Kidney tubule cell (primary cell): ENCODE measurements at regions not wholly inside any gene's neighbourhood (a gene's known extent, or its start where the extent isn't known, plus 50 kb on each side); places are given as distances from the start of the nearest gene placed in this dataset.

Experiments used
- DNase-seq: peaks from one replicate; pipeline ENCODE4 v3.0.0-alpha.2; 2018; ENCODE audit warnings: low spot score

DNA sequence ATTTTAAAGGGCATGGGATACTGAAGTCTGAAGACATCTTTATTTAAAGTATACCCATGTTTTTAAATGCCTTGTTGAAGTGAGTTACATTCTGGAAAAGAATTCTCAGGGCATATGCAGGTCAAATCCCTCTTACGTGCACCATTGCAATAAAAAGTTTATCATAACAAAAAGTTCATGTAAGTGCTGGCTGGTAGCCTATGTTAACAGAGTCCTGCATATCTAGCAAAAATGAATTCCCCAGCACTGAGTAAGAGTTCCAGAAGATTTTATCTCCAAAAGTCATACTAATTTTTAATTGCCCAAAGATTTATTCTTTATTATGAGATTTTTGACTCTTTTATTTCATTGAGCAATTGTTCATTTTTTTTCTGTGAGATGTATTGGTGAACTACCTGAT is 104.7 kb upstream of the ROBO1 start:
- DNase-seq: no peak

DNA sequence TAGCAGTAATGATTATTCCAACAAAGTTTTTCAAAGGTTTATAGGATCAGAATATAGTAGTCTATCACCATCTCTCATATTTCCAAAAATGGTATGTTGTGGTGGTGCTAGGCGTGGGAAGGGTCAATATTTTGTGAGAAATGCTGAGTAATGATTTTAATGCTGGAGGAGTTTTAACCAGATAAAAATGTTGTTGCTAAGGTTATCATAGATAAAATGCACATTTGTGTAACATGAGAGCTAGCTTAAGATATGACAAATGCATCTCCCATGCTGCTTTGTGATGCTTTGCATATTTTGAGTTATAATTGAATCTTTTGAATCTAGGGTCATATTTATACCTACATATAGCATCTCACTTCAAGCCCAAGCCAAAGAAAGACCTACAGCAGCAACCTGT is 103.9 kb upstream of the ROBO1 start:
- no peak for DNase-seq

DNA sequence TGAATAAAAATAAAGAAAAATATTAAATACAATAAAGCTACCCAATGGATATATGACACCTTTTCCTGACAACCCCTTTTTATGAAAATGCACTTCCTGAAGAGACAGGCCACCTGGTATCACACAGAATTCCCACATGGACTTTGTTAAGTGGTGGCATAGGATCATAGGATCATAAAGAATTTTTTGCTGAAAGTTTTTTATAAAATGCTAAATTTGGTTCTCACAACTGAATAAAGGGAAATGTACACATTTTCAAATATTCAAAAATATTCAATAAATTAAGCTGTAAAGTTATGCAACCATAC is 102.5 kb upstream of the ROBO1 start:
- DNase-seq: no peak

DNA sequence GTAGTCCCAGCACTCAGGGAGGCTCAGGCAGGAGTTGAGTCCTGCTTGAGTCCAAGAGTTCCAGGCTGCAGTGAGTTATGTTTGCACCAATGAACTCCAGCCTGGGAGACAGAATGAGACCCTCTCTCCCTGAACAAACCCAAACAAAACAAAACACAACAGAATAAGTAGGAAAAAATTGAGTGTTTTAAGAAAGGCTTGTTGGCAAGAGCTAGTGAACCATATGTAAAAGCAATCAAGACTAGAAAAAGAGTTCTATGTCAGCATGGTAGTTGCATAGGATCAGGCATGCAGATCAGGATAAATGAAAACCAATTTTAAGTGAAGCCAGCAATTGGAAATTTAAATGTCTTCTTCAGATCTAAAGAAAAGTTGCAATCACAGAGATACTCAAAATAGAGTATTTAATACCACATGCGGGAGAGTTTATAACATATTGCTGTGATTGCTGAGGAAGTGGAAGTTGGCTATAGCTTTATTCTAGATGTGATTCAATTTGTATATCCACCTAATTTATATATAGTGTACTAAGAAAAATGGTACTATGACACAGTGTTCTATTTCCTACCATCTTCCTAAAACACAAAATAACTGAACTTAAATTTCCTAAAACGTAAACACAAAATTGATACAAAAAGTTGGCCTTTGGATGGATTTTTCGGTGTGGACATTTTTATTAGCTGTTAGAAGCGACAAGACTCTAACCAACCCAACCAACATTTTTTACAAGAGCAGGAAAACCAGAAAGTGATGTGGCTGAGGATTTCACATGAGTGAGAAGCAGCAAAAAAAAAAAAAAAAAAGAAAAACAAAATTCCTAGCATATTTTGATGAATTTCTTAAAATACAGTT is 101.9 kb upstream of the ROBO1 start:
- no peak for DNase-seq

DNA sequence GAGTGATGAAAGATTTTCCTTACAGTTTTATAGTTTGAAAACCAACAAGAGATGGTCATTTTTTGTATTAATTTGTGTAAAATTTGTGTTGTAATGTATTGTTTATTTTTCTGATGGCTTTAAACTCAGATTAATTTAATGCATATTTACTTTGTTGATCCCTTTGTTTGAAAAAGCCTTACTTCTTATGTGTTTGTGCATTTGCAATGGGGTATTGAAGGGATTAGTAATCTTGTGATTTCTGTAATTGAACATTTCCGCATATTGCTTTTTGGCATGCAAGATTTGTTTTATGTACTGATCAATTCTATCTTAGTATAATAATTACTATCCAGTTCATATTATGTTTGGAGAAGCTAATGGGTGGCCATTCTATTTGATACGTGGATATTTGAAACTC is 98.4 kb upstream of the ROBO1 start:
- no peak for DNase-seq

DNA sequence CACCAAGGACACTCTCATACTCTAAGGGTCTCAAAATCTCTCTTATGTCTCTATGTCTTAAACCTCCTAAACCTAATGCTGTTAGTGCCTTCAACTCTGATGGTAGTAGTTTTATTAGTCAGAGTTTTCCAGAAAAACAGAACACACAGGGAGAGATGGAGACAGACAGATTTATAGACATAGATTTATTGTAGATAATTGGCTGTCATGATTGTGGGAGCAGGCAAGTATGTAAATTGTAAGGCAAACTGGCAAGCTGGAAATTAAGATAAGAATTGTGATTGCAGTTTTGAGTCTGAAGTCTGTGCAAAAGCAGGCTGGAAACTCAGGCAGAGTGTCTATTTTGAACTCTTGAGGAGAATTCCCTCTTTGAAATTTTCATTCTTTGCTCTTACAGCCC is 96.3 kb upstream of the ROBO1 start:
- DNase-seq: no peak

DNA sequence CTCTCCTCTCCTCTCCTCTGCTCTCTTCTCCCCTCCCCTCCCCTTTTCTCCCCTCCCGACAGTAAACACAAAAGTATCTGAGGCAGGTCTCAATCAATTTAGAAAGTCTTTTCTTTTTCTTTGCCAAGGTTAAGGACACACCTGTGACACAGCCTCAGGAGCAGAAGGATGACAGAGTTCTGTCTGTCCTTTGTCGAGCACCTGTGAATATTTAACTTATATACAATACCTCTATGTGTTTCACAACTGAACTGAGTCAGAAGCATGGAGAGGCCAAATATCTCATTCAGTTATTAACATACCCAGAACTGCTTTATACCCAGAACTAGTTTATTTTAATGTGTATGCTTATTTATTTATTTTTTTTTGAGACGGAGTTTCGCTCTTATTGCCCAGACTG is 81.1 kb upstream of the ROBO1 start:
- DNase-seq: no peak

DNA sequence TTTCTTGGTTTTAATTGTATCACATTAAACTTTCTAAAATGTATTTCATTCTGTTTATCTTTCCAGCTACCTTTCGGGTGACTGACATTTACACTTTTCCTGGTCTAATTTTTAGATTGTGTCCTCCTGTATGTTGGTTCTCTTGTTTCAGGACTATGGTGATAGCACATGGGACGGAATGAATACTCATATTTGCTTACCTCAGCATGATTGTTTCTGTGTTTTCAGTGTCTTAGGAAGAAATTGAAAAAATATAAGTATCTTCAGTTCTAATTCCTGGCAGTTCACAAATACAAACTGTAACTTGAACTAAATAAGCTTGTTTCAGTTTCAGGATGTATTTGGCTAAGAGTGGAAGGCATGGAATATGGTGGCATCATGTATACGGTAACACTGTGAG is 80.1 kb upstream of the ROBO1 start:
- no peak for DNase-seq

DNA sequence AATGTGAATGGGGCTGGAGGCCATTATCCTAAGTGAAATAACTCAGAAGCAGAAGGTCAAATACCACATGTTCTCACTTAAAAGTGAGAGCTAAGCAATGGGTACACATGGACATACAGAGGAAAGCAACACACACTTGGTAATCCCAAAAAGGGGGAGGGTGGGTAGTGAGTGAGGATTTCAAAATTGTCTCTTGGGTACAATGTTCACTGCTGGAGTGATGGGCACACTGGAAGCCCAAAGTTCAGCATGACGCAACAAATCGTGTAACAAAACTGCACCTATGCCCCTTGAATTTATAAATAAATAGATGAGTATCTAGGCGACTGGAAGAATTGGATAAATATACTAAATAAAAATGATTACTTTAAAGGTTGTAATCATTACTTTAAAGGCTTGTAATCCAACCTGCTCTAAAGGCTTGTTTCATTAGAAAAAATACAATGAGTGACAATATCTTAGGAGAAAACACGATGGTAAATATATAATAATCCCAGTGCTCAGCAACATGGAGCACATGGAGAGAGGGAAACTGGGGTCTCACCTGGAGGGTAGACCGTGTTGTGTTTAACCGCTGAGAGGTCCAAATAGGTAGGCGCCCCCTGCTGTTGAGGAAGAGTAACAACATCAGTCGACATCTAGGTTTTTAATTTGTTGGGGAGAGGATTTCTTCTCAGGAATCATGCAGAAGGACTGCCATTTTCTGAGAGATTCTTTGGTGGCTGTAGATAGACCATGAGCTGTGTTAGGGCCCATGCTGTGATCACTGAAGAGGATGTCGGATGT is 78.5 kb upstream of the ROBO1 start:
- DNase-seq: peak; percentile 16

DNA sequence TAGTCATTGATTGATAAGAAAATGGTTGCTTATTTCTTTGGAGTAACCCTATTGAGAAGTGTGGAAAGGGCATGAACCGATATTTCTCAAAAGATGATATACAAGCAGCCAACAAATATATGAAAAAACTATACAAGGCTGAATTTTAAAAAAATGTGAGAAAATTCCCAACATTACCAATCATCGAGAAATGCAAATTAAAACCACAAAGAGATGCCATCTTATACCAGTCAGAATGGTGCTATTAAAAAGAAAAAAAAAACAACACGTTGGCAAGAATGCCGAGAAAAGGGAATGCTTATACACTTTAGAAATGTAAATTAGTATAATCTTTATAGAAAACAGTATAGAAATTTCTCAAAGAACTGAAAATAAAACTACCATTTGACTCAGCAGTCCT is 77.7 kb upstream of the ROBO1 start:
- DNase-seq: no peak

DNA sequence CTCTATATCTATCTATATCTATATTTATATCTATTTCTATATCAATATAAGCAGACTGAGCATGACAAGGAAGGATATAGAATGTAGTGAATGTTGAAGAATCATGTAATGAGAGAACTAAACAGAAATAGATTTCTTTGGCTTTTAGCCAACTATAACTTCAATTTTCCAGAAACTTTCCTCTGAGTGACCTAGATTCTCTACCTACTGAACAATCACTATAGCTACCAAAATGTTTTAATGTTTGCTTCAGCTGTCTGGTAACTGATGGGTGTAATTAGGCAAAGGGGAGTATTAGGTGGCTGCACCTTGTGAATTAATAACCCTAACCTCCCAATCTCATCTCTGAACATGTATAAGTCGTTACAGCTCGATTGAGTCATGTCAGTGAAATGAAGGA is 76.4 kb upstream of the ROBO1 start:
- no peak for DNase-seq

DNA sequence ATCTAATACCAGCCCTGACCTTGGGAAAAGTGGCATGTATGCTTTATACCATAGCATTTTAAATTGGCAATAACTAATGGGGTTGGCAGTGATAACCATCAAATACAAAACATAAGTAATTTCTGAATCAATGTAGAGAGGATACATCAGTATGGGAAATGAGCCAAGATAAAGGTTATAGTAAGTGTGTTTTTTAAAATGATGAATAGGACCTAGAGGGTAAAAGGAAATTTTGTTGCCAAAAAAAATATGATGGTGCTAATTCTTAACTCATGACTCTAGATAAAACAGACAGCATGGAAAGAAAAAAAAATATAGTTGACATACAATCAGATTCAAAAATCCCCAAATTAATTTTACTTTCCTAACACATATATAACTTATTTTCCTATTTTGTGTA is 75.4 kb upstream of the ROBO1 start:
- DNase-seq: no peak

DNA sequence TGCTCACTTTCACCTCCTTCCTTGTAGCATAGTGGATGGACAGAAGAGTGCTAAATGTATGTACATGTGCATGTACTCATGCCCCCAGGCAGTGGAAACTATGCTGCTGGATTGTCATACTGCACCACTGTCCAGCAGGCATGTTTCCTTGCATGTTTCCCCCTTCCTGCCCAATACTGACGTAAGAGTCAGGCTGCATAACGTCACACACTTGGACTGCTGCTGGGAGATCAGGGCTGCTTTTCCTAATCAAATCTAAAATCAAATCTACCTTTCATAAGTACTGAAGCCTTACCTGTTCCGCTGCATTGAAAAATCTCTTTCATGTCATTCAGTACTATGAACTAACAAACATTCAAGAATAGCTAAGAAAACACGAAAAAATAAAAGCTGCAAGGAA is 67.9 kb upstream of the ROBO1 start:
- DNase-seq: no peak

DNA sequence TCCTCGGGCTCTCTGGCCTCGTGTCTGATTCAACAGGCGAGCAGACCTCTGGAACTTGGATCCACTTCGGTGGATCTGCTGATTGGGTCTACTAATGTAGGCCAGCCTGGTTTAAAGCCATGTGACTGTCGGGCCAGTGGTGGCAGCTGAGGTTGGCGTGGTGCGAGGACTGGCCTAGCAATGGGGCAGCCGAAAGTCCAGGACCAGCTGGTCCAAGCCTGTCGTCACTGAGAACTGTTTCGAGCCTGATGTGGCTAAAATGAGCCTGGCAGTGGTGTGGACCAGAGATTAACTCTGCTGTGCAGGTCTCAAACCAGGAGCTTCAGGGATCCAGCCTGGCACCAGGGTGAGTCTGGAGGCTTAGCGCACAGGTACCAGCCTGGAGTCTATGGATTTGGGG is 56.4 kb upstream of the ROBO1 start:
- no peak for DNase-seq

DNA sequence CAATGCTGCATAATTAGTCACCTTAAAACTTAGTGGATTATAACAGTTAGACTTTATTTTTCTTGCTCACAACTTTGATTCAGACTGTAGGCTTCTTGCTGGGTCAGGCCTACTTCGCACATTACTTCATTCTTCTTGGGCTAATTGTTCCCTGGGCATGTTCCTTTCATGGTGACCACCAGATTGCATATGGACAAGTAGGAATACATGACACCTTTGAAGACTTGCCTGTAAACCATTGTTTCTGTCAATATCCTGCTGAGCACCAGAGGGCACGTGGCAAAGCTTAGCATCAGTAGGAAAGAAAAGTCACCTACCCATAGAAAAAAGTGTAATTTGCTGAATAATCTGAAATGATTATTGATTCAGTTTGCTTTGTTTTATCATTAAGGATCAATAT is 54.3 kb upstream of the ROBO1 start:
- no peak for DNase-seq

DNA sequence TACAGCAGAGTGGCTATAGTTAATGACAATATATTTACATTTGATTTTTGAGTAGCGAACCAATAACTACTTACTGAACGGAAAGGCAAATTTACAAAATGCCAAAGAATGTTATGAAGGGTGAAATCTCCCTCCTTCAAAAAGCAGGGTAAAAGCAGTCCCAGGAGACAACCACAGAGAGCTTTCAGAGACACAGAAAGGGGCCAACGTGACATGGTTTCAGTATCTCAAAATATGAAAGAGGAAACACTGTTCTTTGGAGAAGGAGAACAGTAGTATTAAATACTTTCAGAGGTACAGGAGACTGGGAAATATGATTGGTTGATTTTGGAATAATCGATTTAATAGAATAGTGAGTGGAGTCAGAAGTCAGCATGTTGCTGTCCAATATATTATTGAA is 52.3 kb upstream of the ROBO1 start:
- DNase-seq: no peak

DNA sequence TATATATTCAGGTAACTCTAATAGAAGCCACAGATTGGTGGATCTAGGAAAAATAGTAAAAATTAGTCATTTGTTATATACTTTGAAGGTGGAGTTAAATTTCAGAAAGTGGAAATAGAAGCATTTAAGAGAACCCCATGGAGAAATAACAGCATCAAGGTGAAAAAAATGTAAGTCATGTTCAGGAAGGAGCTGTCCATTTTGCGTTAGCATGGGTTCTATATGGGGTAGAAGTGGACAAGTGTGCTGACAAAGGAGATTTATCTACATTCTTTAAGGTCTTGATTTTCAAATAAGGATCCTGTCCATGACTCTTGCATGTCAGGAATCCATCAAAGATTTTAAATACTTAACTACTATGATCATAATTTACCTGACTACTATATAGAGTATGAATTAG is 50.2 kb upstream of the ROBO1 start:
- no peak for DNase-seq
